ENCODE measurements at regions not wholly inside any gene's neighbourhood (a gene's known extent, or its start where the extent isn't known, plus 50 kb on each side); places are given as distances from the start of the nearest gene placed in this dataset.

GRCh38 chr1:29557066-29557465 lies 320.7 kb downstream of the PTPRU start:
- TF ChIP-seq POLR2A (IDR thresholded peaks at IDR 0.05) = no peak
- no peak for TF ChIP-seq POLR2AphosphoS5 (IDR thresholded peaks at IDR 0.05)
- TF ChIP-seq CTCF (IDR thresholded peaks at IDR 0.05 in 8 of 11, conservative IDR thresholded peaks at IDR 0.05 in 3 of 11) = no peak
- peaks cover 0 to 11% (median under 1%) of the 10 kb centered on the region in 8 donors for H3K9me3 ChIP-seq
- no peak for DNase-seq
- intact Hi-C loops (cut with DNase I; ENCODE audit: low total_unique reads) = no loop called here
- no peaks in the 10 kb centered on the region for H3K4me1 ChIP-seq
- WGBS, 5 donors = 73 to 90% (median 88%) methylated on average over 5 of the region's 5 CpGs
- H3K4me3 ChIP-seq = no peak overlapping the region
- H3K36me3 ChIP-seq = no peaks in the 10 kb centered on the region
- H3K27me3 ChIP-seq (replicated peaks in 1 of 7) = peaks cover 0 to 13% (median 0%) of the 10 kb centered on the region in 7 donors
- H3K27ac ChIP-seq = no peak overlapping the region

GRCh38 chr1:29556657-29557056 lies 320.3 kb downstream of the PTPRU start:
- no peaks in the 10 kb centered on the region for H3K4me1 ChIP-seq
- H3K4me3 ChIP-seq = no peak overlapping the region
- intact Hi-C loops (cut with DNase I; ENCODE audit: low total_unique reads) = no loop called here
- no peak overlapping the region for H3K27ac ChIP-seq
- peaks cover 0 to 13% (median 0%) of the 10 kb centered on the region in 7 donors for H3K27me3 ChIP-seq (replicated peaks in 1 of 7)
- no peaks in the 10 kb centered on the region for H3K36me3 ChIP-seq
- no peak for DNase-seq
- WGBS, 5 donors = 61 to 84% (median 74%) methylated on average over 4 of the region's 4 CpGs
- H3K9me3 ChIP-seq = peaks cover 0 to 7% (median 0%) of the 10 kb centered on the region in 8 donors
- TF ChIP-seq POLR2A (IDR thresholded peaks at IDR 0.05) = no peak
- no peak for TF ChIP-seq POLR2AphosphoS5 (IDR thresholded peaks at IDR 0.05)
- no peak for TF ChIP-seq CTCF (IDR thresholded peaks at IDR 0.05 in 8 of 11, conservative IDR thresholded peaks at IDR 0.05 in 3 of 11)

- no peak overlapping the region for H3K27ac ChIP-seq
- DNase-seq = no peak
- no peak for TF ChIP-seq POLR2AphosphoS5 (IDR thresholded peaks at IDR 0.05)
- no peaks in the 10 kb centered on the region for H3K36me3 ChIP-seq
- peaks cover 0 to 19% (median 0%) of the 10 kb centered on the region in 7 donors for H3K27me3 ChIP-seq (replicated peaks in 1 of 7)
- WGBS, 5 donors = 45 to 93% (median 71%) methylated on average over 7 to 10 of the region's 10 CpGs
- intact Hi-C loops (cut with DNase I; ENCODE audit: low total_unique reads) = no loop called here
- no peaks in the 10 kb centered on the region for H3K9me3 ChIP-seq
- no peaks in the 10 kb centered on the region for H3K4me1 ChIP-seq
- no peak overlapping the region for H3K4me3 ChIP-seq
These were observed 318.8 kb downstream of the PTPRU start for GRCh38 chr1:29555043-29555620.

- H3K9me3 ChIP-seq = no peaks in the 10 kb centered on the region
- WGBS, 5 donors = 89 to 98% (median 90%) methylated on average over 2 of the region's 2 CpGs
- no peak overlapping the region for H3K4me3 ChIP-seq
- no peak overlapping the region for H3K27ac ChIP-seq
- no peak for TF ChIP-seq POLR2A (IDR thresholded peaks at IDR 0.05)
- TF ChIP-seq POLR2AphosphoS5 (IDR thresholded peaks at IDR 0.05) = no peak
- TF ChIP-seq CTCF (IDR thresholded peaks at IDR 0.05 in 8 of 11, conservative IDR thresholded peaks at IDR 0.05 in 3 of 11) = no peak
- peak; percentile 10 for DNase-seq
- H3K4me1 ChIP-seq = no peaks in the 10 kb centered on the region
- H3K36me3 ChIP-seq = no peaks in the 10 kb centered on the region
- intact Hi-C loops (cut with DNase I; ENCODE audit: low total_unique reads) = no loop called here
- peaks cover 0 to 23% (median 0%) of the 10 kb centered on the region in 7 donors for H3K27me3 ChIP-seq (replicated peaks in 1 of 7)
These were observed 318.0 kb downstream of the PTPRU start for GRCh38 chr1:29554208-29554778.

Measured in spleen (tissue), 11 donors.